Aorta (tissue), 5 donors: ENCODE measurements at regions not wholly inside any gene's neighbourhood (a gene's known extent, or its start where the extent isn't known, plus 50 kb on each side); places are given as distances from the start of the nearest gene placed in this dataset.

Experiments used
- ATAC-seq: fragments of 200-7000 bp; cut with Tn5 transposase; one replicate; pipeline ENCODE4 v1.9.1; 2022; ENCODE audit warnings: moderate library complexity; ENCODE audit not compliant: low FRiP score
- DNase-seq, 2 donors: peaks; one replicate each; pipeline ENCODE4 v3.0.0-alpha.2; 2020
- H3K27ac ChIP-seq, 2 donors: one replicate each; pipeline ENCODE4 v1.5.1; 2013; ENCODE audit warnings: low read length in 2 of 2, mild to moderate bottlenecking in 2 of 2, moderate library complexity in 2 of 2, control low read depth in 1 of 2, inconsistent platforms in 1 of 2, low read depth in 1 of 2
- H3K27me3 ChIP-seq, 2 donors: one replicate each; pipeline ENCODE4 v1.6.1; 2013; ENCODE audit warnings: control low read depth in 1 of 2, low read length in 1 of 2, mild to moderate bottlenecking in 1 of 2, moderate library complexity in 1 of 2; ENCODE audit not compliant: insufficient read depth in 2 of 2, control insufficient read depth in 1 of 2
- H3K36me3 ChIP-seq, 2 donors: one replicate each; pipeline ENCODE4 v1.6.1; 2013; ENCODE audit warnings: control low read depth in 1 of 2, low read length in 1 of 2, mild to moderate bottlenecking in 1 of 2; ENCODE audit not compliant: insufficient read depth in 2 of 2, control insufficient read depth in 1 of 2
- H3K4me1 ChIP-seq, 2 donors: one replicate each; pipeline ENCODE4 v1.6.1; 2013; ENCODE audit warnings: low read length in 2 of 2, control low read depth in 1 of 2, mild to moderate bottlenecking in 1 of 2, moderate library complexity in 1 of 2; ENCODE audit not compliant: insufficient read depth in 2 of 2, control insufficient read depth in 1 of 2
- H3K4me3 ChIP-seq, 2 donors: one replicate each; pipeline ENCODE4 v1.5.1; 2013; ENCODE audit warnings: low read length in 2 of 2, control low read depth in 1 of 2, mild to moderate bottlenecking in 1 of 2
- H3K9me3 ChIP-seq: one replicate; pipeline ENCODE4 v1.6.1; 2013; ENCODE audit warnings: mild to moderate bottlenecking, low read length; ENCODE audit not compliant: control insufficient read depth
- WGBS, 2 donors: extraction: QIAGEN DNeasy Blood & Tissue Kit; methylation state at CpG; one replicate each; pipeline ENCODE4 v1.1.7; 2013; 5-methylcytosine and 5-hydroxymethylcytosine counted together
- intact Hi-C, 2 donors: fragments of 100-400 bp; cut with DNase I; formaldehyde crosslinking; loops; one replicate each; pipeline versions ENCODE4 v1.14.2 to v1.15.0; 2022
- donor health status: healthy with polysubstance abuse.
- donor health status: Bipolar disorder and iron deficiency.
- donor health status: DM: no; HTN: no; CAD: no.
- donor health status: DM: no; HTN: no; CAD: no.
- donor health status: DM: yes; HTN: yes; CAD: no.

GRCh38 chr13:73215823-73216222, 157.0 kb downstream of the KLF5 start:
- intact Hi-C loops, result no loop called here
- ATAC-seq (no peak), DNase-seq (no peak)
- Histone ChIP-seq H3K36me3 (no peaks in the 10 kb centered on the region), H3K27ac (no peak overlapping the region), H3K4me1 (peaks cover 2 to 4% of the 10 kb centered on the region in 2 donors), H3K4me3 (no peak overlapping the region), H3K27me3 (no peaks in the 10 kb centered on the region), H3K9me3 (no peaks in the 10 kb centered on the region)
- 49 to 58% methylated on average over 6 of the region's 6 CpGs for WGBS, 2 donors

- Histone ChIP-seq H3K27ac (no peak overlapping the region), H3K9me3 (no peaks in the 10 kb centered on the region), H3K27me3 (no peaks in the 10 kb centered on the region), H3K4me3 (no peak overlapping the region), H3K4me1 (peaks cover 2 to 3% of the 10 kb centered on the region in 2 donors), H3K36me3 (no peaks in the 10 kb centered on the region)
- ATAC-seq, result no peak
- intact Hi-C loops, result no loop called here
- no peak for DNase-seq
- 80 to 84% methylated on average over 3 of the region's 3 CpGs for WGBS, 2 donors
Observed at GRCh38 chr13:73212482-73212881, 153.7 kb downstream of the KLF5 start.

DNA sequence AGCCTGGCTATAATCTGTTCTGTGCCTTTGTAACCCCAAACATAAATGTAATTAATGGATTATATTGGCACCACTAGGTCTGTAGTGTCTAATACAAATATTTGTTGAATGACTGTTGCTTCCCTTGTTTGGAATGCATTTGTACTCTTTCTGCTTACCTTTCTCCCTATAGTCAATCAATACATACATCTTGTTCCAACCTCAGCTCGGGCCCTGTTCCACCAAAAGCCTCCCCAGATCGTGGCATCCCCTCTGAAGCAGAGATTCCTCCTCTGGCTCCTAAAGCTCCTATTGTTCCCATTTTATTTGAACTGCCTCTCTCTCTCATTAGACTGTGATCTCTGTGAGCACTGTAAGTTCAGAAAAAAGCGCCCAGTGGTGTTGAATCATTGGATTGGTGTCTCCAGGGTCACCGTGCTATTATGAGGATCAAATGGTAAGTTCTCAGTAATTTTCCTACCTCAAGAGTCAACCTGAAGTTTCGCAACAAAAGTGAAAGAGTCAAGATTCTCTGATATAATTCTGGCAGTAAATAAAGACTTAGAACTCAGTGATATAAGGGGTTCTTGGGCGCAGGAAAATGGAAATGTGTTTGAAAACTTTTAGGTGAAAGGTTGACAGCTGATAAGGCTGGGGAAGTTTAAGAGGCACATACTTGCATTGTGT, 151.5 kb downstream of the KLF5 start:
- no peak overlapping the region for H3K27ac ChIP-seq
- H3K9me3 ChIP-seq, result no peaks in the 10 kb centered on the region
- intact Hi-C loops, result no loop called here
- H3K4me1 ChIP-seq, result no peaks in the 10 kb centered on the region
- WGBS, 2 donors, result 73 to 75% methylated on average over 6 of the region's 6 CpGs
- no peaks in the 10 kb centered on the region for H3K27me3 ChIP-seq
- H3K4me3 ChIP-seq, result no peak overlapping the region
- no peak for DNase-seq
- no peak for ATAC-seq
- no peaks in the 10 kb centered on the region for H3K36me3 ChIP-seq

- DNase-seq, result no peak
- Histone ChIP-seq H3K27ac (no peak overlapping the region), H3K36me3 (no peaks in the 10 kb centered on the region), H3K4me1 (no peaks in the 10 kb centered on the region), H3K9me3 (no peaks in the 10 kb centered on the region), H3K4me3 (no peak overlapping the region), H3K27me3 (no peaks in the 10 kb centered on the region)
- intact Hi-C loops, result no loop called here
- ATAC-seq, result no peak
- WGBS, 2 donors, result 76 to 81% methylated on average over 5 of the region's 5 CpGs
Observed at GRCh38 chr13:73204952-73205351, 146.1 kb downstream of the KLF5 start.

DNA sequence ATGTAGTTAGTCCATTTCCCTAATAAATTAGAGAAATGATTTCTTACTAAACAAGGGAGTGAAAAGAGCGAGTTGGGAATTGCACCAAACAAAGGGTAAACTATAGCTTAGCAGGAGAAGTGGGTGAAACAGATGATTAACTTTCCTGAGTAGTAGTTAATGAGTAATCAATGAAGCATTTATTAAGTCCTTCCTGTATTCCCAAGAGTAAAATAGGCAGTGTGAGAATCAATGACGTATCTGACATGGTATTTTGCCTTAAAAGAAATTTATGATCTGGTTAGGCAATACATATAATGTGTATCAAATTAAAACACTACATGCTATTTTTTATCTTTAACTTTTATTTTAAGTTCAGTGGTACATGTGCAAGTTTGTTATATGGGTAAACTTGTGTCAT, 142.8 kb downstream of the KLF5 start:
- H3K27me3 ChIP-seq, result no peaks in the 10 kb centered on the region
- DNase-seq (no peak), ATAC-seq (no peak)
- no peak overlapping the region for H3K27ac ChIP-seq
- 86 to 89% methylated on average over 2 of the region's 2 CpGs for WGBS, 2 donors
- H3K4me3 ChIP-seq, result no peak overlapping the region
- intact Hi-C loops, result no loop called here
- H3K9me3 ChIP-seq, result no peaks in the 10 kb centered on the region
- H3K4me1 ChIP-seq, result peaks cover 0 to 1% of the 10 kb centered on the region in 2 donors
- no peaks in the 10 kb centered on the region for H3K36me3 ChIP-seq

- peaks cover 0 to 1% of the 10 kb centered on the region in 2 donors for H3K4me1 ChIP-seq
- ATAC-seq, result no peak
- WGBS, 2 donors, result 79 to 81% methylated on average over 4 of the region's 4 CpGs
- H3K36me3 ChIP-seq, result no peaks in the 10 kb centered on the region
- no peaks in the 10 kb centered on the region for H3K27me3 ChIP-seq
- no peaks in the 10 kb centered on the region for H3K9me3 ChIP-seq
- intact Hi-C loops, result no loop called here
- H3K4me3 ChIP-seq, result no peak overlapping the region
- H3K27ac ChIP-seq, result no peak overlapping the region
- DNase-seq, result no peak
Observed at GRCh38 chr13:73198991-73199411, 140.2 kb downstream of the KLF5 start.

- intact Hi-C loops, result no loop called here
- no peak overlapping the region for H3K27ac ChIP-seq
- no peak for ATAC-seq
- no peaks in the 10 kb centered on the region for H3K9me3 ChIP-seq
- DNase-seq, result no peak
- H3K27me3 ChIP-seq, result no peaks in the 10 kb centered on the region
- peaks cover 0 to 1% of the 10 kb centered on the region in 2 donors for H3K4me1 ChIP-seq
- H3K4me3 ChIP-seq, result no peak overlapping the region
- H3K36me3 ChIP-seq, result no peaks in the 10 kb centered on the region
Observed at GRCh38 chr13:73195091-73195490, 136.3 kb downstream of the KLF5 start.

DNA sequence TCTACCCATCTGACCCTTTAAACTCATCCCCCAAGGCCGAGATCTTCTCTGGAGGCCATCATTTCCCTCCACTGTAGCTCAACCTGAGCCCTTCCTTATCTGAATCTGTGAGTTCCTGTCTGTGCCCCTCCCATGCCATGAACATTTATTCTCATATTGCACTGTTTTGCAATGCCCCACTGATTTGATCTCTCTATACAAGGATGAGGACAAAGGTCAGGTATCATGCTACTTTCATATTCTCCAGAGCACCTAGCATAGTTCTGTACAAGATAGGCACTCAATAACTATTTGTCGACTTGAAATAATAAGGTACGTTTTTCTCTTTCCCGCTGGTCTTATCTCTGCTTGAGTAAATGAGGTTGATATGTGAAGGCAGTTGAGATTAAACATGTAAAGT, 135.5 kb downstream of the KLF5 start:
- ATAC-seq, result no peak
- intact Hi-C loops, result no loop called here
- Histone ChIP-seq H3K36me3 (no peaks in the 10 kb centered on the region), H3K4me1 (peaks cover 0 to 1% of the 10 kb centered on the region in 2 donors), H3K9me3 (no peaks in the 10 kb centered on the region), H3K4me3 (no peak overlapping the region), H3K27ac (no peak overlapping the region), H3K27me3 (no peaks in the 10 kb centered on the region)
- WGBS, 2 donors, result 58 to 67% methylated on average over 4 of the region's 4 CpGs
- DNase-seq, result no peak

- Histone ChIP-seq H3K9me3 (no peaks in the 10 kb centered on the region), H3K4me1 (no peaks in the 10 kb centered on the region), H3K27me3 (no peaks in the 10 kb centered on the region), H3K36me3 (no peaks in the 10 kb centered on the region), H3K27ac (no peak overlapping the region), H3K4me3 (no peak overlapping the region)
- no peak for DNase-seq
- intact Hi-C loops, result no loop called here
- ATAC-seq, result no peak
- 97 to 100% methylated on average over 1 of the region's 1 CpG for WGBS, 2 donors
Observed at GRCh38 chr13:73193554-73193953, 134.7 kb downstream of the KLF5 start.
